ENCODE measurements at regions not wholly inside any gene's neighbourhood (a gene's known extent, or its start where the extent isn't known, plus 50 kb on each side); places are given as distances from the start of the nearest gene placed in this dataset.
A peak's percentile ranks its signal among the peaks of the same experiment; 100 is the strongest.

DNA sequence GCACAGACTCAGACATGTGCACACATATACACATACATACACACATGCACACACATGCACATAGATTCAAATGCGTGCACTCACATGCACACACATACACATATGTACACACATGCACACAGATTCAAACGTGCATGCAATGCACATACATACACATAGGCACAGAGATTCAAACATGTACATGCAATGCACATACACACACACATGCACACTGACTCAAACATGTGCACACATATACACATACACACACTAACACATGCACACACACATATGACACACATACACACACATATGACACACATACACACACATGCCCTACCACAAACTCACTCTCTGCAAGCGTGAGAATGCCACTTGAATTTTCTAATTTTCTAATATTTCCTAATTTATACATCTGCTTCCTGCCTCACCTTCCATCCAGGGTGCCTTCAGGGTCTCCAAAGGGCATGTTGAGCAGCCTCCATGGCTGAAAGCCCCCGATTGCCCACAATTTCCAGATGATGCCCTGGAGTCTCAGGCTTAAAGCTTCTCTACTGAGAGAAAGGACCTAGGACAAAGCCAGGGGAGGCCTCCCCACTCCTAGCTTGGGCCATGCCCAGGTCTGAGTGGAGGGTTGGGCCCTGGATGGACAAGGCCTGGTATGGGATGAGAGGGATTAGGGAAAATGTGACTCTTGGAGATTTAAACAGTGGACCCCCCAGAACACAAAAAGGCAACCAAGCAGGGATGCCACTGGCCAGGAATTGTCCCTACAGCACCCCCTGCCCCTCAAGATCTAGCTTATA is 487.1 kb downstream of the TCERG1L start:
- DNase-seq (ENCODE audit: low read depth in 4 of 4, low spot score in 2 of 4), result no peak

DNA sequence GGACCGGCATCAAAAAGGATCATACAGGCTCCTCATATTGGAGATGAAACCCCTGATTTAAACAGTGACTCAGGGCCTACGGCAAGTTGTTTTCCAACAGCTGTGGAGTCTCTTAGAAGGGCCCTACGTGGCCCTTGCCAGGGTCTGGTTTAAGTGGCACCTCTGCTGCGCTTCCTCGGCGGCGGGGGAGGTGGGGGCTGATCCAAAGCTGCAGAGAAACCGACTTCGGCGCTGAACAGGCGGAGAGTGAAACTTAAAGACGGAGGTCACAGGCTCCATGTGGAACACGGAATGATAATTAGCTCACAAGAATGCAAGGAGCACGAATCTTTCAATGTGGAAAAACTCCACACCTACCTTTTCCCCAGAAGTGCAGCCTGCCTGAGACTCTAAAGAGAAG is 477.9 kb downstream of the TCERG1L start:
- DNase-seq (ENCODE audit: low read depth in 4 of 4, low spot score in 2 of 4), result no peak

DNA sequence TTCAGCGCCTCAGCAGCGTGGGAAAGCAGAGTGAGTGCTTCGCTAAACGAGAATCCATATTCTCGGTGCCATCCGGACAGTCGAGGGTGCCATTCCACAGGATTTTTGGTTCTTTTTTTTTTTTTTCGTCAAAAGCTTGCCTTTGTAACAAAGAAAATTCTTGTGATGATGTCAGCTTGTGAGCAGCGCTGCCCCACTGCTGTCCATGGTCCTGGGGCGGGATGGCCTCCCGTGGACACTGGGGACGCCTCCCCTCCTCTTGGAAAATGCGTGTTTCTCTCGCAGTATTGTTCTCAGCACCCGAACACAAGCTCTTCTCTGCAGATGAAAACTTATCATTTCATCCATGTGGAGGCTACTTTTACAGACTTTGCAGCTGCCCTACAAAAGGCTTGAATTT is 477.4 kb downstream of the TCERG1L start:
- DNase-seq (ENCODE audit: low read depth in 4 of 4, low spot score in 2 of 4), result peak in 1 of 4 donors; percentile 3

GRCh38 chr10:130834573-130834972 is 476.9 kb downstream of the TCERG1L start:
- DNase-seq (ENCODE audit: low read depth in 4 of 4, low spot score in 2 of 4), result no peak

- no peak for DNase-seq (ENCODE audit: low read depth in 4 of 4, low spot score in 2 of 4)
These were observed 476.5 kb downstream of the TCERG1L start for GRCh38 chr10:130835068-130835467.

DNA sequence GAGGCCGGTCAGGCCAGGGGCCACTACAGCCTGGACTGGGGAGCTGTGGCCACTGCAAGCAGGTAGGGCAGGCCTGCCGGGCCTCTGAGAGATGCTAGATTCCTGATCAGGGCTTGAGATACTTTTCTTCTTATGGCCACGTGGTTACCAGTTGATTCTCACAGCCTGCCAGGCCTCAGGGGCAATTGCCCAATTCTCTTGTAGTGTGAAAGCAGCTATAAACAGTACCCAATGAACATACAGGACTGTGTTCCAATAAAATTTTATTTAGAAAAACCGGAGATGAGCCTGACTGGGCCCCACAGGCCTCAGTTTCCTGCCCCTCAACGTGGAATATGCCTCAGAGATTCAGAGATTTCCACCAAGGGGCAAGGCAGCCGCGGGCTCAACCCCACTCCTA is 475.2 kb downstream of the TCERG1L start:
- DNase-seq (ENCODE audit: low read depth in 4 of 4, low spot score in 2 of 4), result no peak

DNA sequence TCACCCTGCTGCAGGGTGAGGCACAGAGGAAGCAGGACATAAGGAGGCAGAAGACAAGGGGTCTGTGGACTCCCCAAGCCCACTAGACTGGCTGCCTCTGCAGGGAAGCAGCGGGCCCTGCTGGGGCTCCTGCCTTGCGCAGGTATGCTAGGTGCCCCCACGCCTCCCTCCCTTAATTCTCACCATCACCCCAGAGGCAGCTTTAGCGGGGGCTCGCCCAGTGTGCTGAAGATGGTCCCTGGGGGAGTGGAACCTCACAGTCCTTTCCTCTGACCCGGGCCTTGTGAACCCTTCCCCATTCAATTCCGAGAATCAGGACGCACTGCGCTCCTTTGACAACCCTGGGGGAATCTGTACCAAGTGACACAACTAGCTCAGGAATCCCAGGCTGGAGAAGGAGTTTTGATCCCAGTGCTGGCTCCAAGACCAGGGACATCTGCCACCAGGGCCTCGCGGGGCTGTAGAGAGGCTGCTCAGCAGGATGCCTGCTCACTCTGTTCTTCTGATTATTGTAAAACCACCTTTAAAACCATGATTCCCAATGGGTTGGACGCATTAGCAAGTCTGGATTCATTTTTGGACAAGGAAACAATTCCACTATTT is 468.4 kb downstream of the TCERG1L start:
- DNase-seq (ENCODE audit: low read depth in 4 of 4, low spot score in 2 of 4), result no peak

DNA sequence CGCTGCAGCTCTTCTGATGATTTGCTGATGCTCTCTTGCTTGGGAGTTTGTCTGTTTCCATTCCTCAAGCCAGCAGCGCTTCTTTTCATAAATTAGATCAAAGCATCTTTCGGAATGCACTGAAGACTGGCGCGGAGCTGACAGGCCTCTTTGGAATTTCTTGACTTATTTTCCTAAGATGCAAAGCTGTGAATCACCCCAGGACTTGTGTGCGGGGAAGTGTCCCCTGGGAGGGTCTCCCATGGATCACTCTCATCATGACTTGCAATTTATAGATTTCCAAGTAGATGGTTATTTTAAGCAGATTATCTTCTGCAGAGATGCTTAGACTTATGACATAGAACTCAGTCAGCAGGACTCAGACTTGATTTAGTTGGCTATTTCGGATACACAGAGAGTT is 467.2 kb downstream of the TCERG1L start:
- DNase-seq (ENCODE audit: low read depth in 4 of 4, low spot score in 2 of 4), result no peak

- no peak for DNase-seq (ENCODE audit: low read depth in 4 of 4, low spot score in 2 of 4)
These were observed 464.4 kb downstream of the TCERG1L start for GRCh38 chr10:130847170-130847569.

GRCh38 chr10:130848855-130849254 is 462.7 kb downstream of the TCERG1L start:
- DNase-seq (ENCODE audit: low read depth in 4 of 4, low spot score in 2 of 4), result no peak

DNA sequence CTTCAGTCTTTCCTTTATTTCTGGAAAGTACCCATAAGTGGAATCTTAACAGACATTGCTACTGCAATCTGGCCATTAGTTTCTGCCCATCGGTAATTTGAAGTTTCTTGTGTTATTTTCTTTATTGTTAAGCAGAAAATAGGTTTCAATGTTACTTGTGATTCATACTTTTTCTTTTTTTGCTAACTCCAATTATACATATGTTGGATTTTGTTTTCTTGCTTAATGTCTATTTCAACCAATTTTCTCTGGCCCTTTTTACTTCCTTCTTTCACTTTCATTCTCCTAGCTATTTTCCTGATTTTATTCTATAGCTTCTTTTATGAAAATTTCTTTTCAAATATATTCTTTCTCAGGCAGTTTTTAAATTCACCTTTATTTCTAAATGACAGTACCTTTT is 457.4 kb downstream of the TCERG1L start:
- no peak for DNase-seq (ENCODE audit: low read depth in 4 of 4, low spot score in 2 of 4)

DNA sequence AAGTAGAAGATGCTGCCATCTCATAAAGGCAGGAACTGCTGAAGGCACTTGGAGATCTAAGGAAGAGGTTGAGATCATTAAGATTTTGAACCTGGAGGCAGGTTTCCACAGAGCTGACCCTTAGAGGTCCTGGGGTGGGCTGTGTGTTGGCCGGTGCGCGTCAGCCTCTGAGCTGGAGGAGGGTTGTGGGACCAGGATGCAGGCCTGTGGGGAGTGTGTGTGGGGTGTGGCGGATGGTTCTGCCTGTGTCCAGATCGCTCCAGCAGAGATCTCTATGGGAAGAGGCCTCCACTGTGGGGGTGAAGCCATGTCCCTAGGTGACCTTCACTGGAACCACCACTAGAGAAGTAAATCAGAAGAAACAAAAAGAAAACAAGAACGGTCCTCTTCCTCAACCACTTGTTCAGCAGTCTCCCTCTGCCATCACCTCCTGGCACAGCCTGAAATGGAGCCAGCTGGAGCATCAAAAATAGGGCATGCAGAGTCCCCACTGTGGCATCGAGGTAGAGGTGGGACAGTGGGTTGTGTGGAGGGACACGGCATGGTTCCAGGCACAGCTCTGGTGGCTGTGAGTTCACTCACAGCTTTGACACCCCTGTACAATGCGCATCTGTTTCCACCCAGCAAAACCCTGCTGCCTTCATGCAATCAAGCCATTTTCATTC is 453.8 kb downstream of the TCERG1L start:
- no peak for DNase-seq (ENCODE audit: low read depth in 4 of 4, low spot score in 2 of 4)

GRCh38 chr10:130858626-130859025 is 452.9 kb downstream of the TCERG1L start:
- DNase-seq (ENCODE audit: low read depth in 4 of 4, low spot score in 2 of 4), result no peak

GRCh38 chr10:130859427-130859826 is 452.1 kb downstream of the TCERG1L start:
- DNase-seq (ENCODE audit: low read depth in 4 of 4, low spot score in 2 of 4), result no peak

DNA sequence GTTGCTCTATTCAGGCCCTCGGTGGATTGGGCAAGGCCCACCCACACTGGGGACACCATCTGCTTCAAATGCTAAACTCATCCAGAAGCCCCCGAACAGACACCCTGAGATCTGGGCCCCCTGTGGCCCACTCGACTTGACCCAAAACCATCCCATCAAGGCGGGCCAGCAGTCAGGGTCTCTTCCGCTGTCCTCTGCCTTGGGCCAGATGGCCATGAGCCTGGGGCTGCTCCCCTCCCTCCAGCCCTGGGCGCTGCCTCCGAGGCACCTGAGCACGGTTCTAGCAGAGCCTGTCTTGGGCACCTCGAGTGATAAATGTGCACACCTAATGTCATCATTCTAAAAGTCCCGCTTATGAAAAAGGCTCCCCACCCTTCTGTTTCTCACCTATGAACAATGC is 449.4 kb downstream of the TCERG1L start:
- DNase-seq (ENCODE audit: low read depth in 4 of 4, low spot score in 2 of 4), result no peak

DNA sequence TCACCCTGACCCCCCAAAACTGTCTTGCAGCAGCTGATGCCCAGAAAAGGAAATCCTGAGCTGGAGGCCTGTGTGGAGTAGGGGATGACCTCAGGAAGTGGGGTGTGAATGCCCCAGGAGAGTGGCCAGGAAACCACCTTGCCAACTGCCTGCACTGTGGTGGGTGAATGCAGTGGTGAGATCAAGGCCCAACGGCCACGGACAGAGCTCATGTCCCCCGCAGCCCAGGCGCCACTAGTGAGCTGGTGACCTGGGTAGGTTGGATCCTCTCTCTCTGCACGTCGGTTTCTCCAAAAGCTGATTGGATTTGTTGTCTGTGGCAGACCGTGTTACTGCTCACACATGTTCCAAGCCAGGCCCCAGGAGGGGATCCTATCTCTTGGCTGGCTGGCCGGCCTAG is 448.9 kb downstream of the TCERG1L start:
- DNase-seq (ENCODE audit: low read depth in 4 of 4, low spot score in 2 of 4), result no peak

DNA sequence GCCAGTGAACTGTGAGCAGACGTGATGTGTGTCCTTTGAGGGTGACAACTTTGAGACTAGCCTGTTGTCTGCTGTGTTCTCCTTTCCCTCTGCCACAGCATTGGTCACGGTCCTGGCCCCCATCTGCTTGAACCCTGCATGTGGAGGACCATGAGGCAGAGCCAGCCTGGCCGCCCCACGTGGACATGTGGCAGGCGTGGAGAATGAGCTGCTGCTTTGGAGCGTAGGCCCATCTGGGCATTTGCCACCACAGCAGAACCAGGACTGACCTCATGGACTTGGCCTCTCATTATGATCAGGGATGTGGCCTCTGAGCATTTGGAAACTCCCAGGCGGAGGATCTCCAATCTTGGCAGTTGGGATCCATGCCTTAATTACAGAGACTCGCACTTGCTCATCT is 448.5 kb downstream of the TCERG1L start:
- no peak for DNase-seq (ENCODE audit: low read depth in 4 of 4, low spot score in 2 of 4)

- DNase-seq (ENCODE audit: low read depth in 4 of 4, low spot score in 2 of 4), result no peak
These were observed 446.3 kb downstream of the TCERG1L start for GRCh38 chr10:130864961-130865818.

- no peak for DNase-seq (ENCODE audit: low read depth in 4 of 4, low spot score in 2 of 4)
These were observed 444.7 kb downstream of the TCERG1L start for GRCh38 chr10:130866857-130867256.

DNA sequence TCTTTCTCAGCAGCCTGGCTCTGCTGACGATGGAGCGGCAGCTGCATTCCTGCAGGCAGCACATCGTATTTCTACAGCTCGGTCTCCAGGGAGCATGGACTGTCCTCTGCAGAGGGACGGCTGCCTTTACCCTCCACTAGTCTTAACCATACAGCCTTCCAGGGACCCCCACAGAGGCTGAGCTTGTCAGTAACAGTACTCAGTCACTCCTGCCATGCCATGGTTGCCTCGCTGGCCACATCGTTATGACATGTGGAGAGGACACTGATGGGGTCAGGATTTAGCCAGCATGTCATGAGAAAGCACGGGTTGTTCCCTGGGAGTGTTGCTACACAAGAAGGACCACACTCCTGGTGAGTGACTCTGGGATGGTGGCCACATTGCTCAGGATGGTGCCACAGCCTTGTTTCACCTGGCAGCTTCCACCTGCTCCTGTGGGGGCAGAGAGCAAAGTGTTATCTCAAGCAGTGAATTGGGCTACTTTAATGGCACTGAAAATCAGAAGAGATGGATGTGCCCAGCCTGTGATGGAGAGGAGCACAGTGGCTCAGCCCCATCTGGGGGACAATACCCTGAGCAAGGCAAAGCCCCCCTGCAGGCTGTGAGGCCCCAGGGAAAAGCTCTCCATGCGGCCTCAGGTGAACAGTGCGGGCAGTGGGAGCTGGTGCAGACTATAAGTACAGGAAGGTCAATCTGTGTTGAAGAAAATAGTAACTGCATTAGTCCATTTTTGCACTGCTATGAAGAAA is 443.9 kb downstream of the TCERG1L start:
- no peak for DNase-seq (ENCODE audit: low read depth in 4 of 4, low spot score in 2 of 4)

Measured in left renal cortex interstitium (tissue), 4 donors.